HG02973 (cell line): ENCODE measurements at regions not wholly inside any gene's neighbourhood (a gene's known extent, or its start where the extent isn't known, plus 50 kb on each side); places are given as distances from the start of the nearest gene placed in this dataset.
"Not testable (repeated sequence)": the region's sequence is repeated elsewhere in the genome, so short reads cannot be mapped to it uniquely, and the experiment has no call there.

Experiments used
- ATAC-seq: cut with Tn5 transposase; IDR thresholded peaks from one replicate; pipeline ENCODE4 v1.9.1; 2021; ENCODE audit warnings: moderate library complexity; ENCODE audit not compliant: unreplicated experiment

- no peak for ATAC-seq
These were observed 325.5 kb upstream of the MEIS1 start for GRCh38 chr2:66109419-66109818.

- ATAC-seq: no peak
These were observed 329.7 kb upstream of the MEIS1 start for GRCh38 chr2:66105066-66105753.

GRCh38 chr2:66103581-66103980, 331.3 kb upstream of the MEIS1 start:
- no peak for ATAC-seq

- ATAC-seq: no peak
These were observed 333.7 kb upstream of the MEIS1 start for GRCh38 chr2:66101206-66101605.

- ATAC-seq: no peak
These were observed 339.0 kb upstream of the MEIS1 start for GRCh38 chr2:66095820-66096345.

GRCh38 chr2:66094689-66095088, 340.2 kb upstream of the MEIS1 start:
- not testable (repeated sequence) for ATAC-seq

- ATAC-seq: no peak
These were observed 341.6 kb upstream of the MEIS1 start for GRCh38 chr2:66093371-66093770.

- ATAC-seq: no peak
These were observed 349.9 kb upstream of the MEIS1 start for GRCh38 chr2:66084948-66085590.

- no peak for ATAC-seq
These were observed 352.3 kb upstream of the MEIS1 start for GRCh38 chr2:66082581-66082980.

GRCh38 chr2:66080127-66080526, 354.8 kb upstream of the MEIS1 start:
- ATAC-seq: no peak

- no peak for ATAC-seq
These were observed 361.8 kb upstream of the MEIS1 start for GRCh38 chr2:66073172-66073571.

- ATAC-seq: no peak
These were observed 364.0 kb upstream of the MEIS1 start for GRCh38 chr2:66070721-66071602.

GRCh38 chr2:66069937-66070720, 364.8 kb upstream of the MEIS1 start:
- ATAC-seq: no peak

GRCh38 chr2:66066032-66066431, 368.9 kb upstream of the MEIS1 start:
- ATAC-seq: no peak

GRCh38 chr2:66059332-66059731, 375.6 kb upstream of the MEIS1 start:
- no peak for ATAC-seq

GRCh38 chr2:66058675-66059074, 376.2 kb upstream of the MEIS1 start:
- no peak for ATAC-seq

- no peak for ATAC-seq
These were observed 377.1 kb upstream of the MEIS1 start for GRCh38 chr2:66057844-66058243.

- ATAC-seq: no peak
These were observed 384.5 kb upstream of the MEIS1 start for GRCh38 chr2:66050392-66050791.

- no peak for ATAC-seq
These were observed 386.3 kb upstream of the MEIS1 start for GRCh38 chr2:66048667-66049066.

- ATAC-seq: no peak
These were observed 392.8 kb upstream of the MEIS1 start for GRCh38 chr2:66041902-66042657.
